ENCODE measurements at regions not wholly inside any gene's neighbourhood (a gene's known extent, or its start where the extent isn't known, plus 50 kb on each side); places are given as distances from the start of the nearest gene placed in this dataset.
A peak's percentile ranks its signal among the peaks of the same experiment; 100 is the strongest.
"Not testable (repeated sequence)": the region's sequence is repeated elsewhere in the genome, so short reads cannot be mapped to it uniquely, and the experiment has no call there.

DNA sequence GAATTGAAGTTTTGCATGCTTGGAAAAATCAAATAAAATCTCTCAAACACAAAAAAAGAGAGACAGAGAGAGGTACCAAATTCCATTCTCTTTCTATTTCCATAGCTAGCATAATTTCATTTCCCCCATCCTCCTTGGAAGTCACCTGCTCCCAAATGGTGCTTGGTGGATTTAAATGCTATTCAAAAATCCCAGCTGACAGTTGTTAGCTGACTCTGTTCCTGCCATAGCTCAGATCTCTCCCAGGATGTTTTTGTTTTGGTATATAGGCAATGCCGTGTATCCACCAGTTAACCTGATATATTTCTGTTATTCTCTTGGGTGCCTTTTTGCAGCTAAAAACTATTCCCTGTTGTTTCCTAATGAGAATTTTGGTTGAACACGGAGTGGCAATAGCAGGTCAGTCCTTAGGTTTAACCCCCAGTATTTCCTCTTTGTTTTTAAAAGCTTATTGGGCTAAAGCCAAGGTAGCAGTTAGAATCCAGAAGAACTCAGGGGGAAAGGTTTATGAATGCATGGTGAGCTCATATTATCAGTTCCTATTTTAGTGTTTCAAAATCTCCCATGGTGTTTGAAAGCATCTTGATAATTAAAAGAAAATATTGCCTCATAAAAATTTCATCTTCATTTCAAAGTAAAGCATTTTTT is 240.0 kb upstream of the GBE1 start:
- no peak for DNase-seq

DNA sequence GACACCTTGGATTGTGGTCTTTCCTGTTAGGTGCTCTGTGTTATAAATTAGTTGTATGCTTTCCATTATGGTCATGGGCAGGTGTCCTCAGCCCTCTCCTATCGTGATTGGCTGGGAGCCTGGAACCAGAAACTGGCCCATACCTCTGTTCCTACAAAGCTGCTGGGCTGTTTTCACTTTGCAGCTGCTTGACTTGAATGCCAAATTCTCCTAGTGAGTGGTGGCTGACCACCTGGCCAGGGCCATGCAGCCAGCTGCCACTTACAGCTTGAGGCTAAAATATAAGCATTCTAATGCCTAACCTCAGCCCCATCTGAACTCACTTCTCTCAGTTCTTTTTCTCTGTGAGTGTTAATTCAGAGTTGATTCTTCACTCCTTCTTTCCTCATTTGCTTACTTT is 239.3 kb upstream of the GBE1 start:
- DNase-seq = no peak

- no peak for DNase-seq
These were observed 238.9 kb upstream of the GBE1 start for GRCh38 chr3:82000350-82000749.

DNA sequence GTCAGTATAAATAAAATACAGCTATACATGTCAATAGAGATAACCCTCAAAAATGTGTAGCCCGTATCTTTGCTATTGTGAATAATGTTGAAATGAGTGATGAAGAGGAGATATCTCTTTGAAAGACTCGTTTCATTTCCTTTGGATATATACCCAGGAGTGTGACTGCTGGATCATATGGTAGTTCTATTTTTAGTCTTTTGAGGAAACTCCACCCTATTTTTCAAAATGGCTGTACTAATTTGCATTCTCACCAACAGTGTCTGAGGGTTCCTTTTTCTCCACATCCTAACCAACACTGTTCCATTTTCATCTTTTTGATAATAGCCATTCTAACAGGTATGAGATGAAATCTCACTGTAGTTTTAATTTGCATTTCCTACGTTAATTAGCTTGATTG is 237.5 kb upstream of the GBE1 start:
- no peak for DNase-seq

DNA sequence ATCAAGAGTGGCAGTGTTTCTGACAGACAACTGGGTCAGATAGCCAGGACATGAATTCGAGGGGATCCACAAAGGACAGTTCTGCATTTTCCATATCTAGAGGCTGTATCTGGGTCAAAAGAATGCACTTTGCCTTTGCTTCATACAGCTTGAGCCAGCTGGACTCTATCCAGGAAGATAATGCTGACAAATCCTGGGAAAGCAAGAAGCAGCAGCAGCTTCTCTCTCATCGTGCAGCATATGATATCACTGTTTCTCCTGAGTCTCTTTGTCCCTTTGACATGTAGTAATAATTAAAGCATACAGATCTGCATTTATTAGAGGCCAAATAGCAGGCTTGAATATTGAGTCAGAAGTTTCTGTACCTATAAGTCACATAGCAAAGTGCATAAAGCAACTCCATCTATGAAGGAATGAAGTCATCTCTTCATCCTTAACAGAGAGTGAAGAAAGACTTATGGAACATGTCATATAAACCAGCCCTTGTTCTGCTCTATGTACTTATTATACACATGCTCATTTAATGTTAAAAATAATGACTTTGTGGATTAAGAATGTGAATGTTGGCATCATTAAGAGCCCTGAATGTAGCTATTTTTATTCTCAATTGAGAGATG is 236.8 kb upstream of the GBE1 start:
- peak; percentile 43 for DNase-seq

- DNase-seq = no peak
These were observed 235.9 kb upstream of the GBE1 start for GRCh38 chr3:81997390-81997789.

DNA sequence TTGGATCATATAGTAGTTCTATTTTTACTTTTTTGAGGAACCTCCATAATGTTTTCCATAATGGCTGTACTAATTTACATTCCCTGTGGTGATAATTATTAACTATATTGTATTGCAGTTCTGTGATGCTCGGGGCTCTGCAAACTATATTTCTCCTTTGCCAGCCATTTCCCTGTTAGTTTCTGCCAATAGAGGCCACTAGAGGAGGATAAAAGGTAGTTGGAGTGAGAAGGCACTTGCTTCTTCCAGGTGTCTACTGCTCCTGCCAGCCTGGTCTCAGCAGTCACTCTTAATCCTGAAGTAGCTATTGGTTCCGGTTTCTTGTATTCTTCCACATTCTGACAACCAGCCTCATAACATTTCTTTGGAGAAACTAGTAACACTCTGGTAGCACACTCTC is 233.9 kb upstream of the GBE1 start:
- no peak for DNase-seq

DNA sequence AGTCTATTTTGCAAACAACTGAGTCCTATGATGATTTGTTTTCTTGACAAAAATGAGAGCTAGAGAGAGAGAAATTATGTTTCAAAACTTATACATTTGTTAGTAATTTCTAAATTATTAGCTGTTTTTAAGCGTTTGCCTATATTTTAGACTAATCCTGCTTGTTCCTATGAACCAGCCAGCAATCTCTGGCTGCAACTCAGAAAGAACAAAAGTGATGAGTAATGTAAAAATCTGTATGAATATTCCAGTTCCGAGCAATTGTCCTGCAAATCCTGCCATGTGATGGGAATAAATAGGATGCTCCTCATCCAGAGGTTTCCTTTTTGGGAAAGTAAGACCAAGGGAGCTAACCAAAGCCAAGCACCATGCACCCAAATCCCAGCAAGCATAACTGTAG is 228.3 kb upstream of the GBE1 start:
- DNase-seq = no peak

DNA sequence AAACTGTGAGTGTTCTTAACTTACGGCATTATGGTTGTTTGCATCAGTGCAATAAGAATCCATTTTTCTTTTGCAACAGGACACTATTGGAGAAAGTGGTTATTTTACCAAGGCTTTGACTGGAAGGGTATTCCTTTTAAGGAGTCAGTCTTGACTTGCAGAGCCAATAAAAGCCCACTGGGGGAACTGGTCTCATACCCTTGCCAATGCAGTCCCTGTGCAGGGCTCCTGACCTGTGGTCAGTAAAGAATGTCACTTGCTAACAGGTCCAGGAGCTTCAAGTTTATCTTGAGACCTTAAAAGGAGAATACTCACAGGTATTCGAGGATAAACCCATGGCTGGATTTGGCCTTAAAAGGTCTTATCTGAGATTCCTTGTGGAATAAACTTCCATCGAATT is 227.8 kb upstream of the GBE1 start:
- DNase-seq = no peak

- not testable (repeated sequence) for DNase-seq
These were observed 226.0 kb upstream of the GBE1 start for GRCh38 chr3:81987412-81987811.

DNA sequence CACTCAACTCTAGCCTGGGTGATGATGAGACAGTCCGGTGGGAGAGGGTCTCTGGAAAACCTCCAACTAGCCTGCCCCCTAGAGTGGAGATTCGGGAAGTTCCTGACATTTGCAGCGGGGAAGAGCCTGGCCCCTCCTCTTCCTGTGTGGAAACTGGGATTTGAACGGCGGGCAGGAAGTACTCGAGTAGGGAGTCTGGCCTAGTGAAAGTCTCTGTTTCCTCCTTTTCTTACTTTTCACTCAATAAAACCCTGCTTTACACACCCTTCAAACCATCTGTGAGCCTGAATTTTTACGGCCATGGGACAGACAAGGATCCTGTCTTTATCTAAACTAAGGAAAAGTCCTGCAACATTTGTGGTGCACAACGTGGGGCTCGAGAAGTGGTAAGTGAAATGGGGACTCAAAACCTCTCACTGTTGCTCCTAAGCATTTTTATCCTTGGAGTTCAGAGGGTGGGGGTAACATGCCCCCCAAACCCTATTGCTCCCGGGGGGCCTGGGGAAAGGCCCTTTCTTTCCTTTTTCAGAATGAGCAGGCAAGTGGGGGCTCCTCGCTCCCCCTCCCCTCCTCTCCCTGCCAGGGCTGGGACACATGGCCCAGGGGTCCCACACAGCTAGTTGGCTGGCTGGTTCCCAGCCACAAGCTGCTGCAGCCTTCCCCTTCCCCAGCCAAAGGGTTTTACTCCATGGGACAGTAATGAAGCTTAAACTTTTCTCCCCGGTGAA is 224.7 kb upstream of the GBE1 start:
- DNase-seq = no peak

- no peak for DNase-seq
These were observed 221.9 kb upstream of the GBE1 start for GRCh38 chr3:81983382-81983781.

DNA sequence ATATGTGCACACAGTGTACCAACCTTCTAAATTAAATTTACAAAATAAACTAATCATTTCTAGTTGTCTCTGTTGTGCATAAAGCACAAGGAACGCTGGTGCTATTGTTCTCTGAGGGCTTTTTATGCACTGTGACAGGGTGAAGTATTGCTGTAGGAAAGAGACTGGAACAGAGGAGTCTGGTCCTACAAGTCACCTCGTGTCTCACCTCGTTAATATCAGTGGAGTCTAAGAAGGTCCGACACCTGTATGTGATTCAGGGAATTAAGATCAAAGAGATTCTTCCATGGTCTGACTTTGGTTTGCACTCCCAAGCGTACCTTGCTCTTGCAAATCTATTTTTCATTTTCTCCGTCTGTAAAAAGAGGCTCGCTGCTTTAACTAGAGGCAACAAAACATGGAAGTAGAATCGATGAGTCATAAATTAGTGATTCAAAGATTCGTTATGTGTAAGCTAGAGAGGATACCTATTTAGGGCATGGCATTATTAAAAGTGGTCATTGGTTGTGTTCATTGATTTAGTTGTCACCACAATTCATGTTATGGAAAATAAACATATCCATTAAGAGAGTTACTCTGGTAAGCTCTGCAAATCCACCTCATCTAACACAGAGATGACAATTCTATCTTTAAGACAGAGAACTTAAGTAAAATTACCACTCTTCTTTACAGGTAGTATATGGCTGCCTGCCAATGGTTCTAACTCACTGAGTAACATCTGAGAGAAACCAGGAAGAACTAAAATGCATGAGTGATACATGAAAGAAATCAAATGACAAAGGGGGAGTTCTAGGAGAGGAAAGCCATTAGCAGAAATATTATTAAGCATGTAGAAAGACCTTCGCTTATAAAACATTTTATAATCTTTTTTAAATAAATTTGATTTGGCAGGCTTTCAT is 219.4 kb upstream of the GBE1 start:
- DNase-seq = no peak

- DNase-seq = no peak
These were observed 213.3 kb upstream of the GBE1 start for GRCh38 chr3:81974751-81975150.

- DNase-seq = peak; percentile 47
These were observed 207.2 kb upstream of the GBE1 start for GRCh38 chr3:81968658-81969057.

GRCh38 chr3:81967393-81967792 is 205.9 kb upstream of the GBE1 start:
- peak; percentile 40 for DNase-seq

DNA sequence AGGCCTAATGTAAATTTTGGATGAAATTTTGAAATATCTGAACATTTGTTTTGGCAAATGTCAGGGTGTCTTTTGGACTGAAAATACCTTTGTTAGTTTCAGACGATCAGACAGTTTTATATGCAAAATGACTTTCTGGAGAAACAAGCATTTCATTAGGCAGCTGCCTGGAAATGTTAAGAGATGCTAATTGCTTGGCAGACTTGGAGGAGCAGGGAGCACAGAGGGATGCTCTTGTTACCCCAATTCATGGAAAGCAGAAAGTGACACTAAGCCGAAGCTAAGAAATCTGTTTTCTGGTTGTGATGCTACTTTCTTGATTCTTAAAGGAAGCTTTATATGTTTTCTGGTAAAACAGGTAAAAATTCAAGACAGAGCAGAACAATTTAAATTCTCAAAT is 204.3 kb upstream of the GBE1 start:
- no peak for DNase-seq

DNA sequence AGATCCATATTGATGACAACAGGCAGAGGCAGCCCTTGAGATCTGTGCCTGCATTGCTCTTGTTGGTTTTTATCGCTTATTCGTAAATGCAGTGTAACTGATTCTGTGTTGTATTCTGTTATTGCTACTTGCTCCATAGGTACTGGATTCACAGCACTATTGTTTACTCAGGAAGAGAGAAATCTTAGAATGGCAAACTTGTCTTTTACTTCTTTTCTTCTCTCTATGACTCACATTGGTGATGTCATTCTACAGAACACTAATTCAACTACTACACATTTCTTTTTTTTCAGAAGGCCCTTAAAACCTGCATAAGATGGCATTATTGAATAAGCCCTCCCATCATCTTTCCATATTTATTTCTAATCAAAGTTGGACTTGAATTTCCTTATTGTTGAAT is 201.0 kb upstream of the GBE1 start:
- no peak for DNase-seq

DNA sequence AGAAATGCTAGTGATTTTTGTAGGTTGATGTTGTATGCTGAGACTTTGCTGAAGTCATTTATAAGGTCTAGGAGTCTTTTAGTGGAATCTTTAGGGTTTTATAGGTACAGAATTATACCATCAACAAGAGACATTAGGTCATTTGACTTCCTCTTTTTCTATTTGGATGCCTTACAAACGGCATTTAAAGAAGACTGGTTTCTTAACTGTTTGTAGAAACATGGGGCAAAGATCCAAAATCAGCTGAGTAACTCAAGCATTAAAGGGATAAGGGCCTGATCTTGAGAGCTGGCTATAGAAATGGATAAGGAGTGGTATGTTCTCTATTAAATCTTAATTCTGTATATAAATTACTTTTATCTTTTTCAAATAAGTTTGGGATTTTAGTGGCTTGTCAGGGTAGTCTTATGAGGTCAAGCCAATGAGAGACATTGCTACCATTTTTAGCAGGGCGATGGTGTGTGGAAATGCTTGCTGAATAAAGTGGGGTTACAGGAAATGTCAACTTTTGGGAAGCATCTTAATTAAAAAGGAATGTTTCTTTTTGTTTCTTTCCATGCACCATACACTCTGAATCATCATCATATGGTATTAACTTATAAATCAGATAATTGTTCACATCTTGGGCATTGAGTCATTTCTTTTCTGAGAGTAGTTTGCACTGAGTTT is 197.7 kb upstream of the GBE1 start:
- DNase-seq = peak; percentile 65

- DNase-seq = no peak
These were observed 194.4 kb upstream of the GBE1 start for GRCh38 chr3:81955878-81956277.

- no peak for DNase-seq
These were observed 191.7 kb upstream of the GBE1 start for GRCh38 chr3:81953111-81953510.

GRCh38 chr3:81952141-81952540 is 190.7 kb upstream of the GBE1 start:
- no peak for DNase-seq

DNA sequence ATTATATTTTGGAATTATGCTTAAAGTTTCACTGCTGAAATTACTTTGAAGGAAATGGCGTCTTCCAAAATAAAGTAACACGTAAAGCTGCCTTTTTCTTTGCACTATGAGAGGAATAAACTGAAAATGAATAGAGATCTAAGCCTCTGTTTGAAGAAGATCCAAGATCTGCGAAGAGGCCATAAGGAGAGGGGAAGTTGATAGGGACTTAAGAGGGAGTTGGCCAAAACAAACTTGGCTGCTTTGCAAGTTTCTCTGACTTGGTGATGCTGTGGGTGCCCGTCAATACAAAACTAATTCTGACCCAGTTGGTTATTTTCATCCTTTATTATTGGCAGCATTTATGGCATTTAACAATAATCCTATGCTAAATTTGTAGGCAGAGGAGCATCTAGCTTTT is 190.2 kb upstream of the GBE1 start:
- no peak for DNase-seq

Measured in fibroblast of skin of scalp (primary cell).